Umbilical cord (tissue), 1 donor: ENCODE measurements at regions not wholly inside any gene's neighbourhood (a gene's known extent, or its start where the extent isn't known, plus 50 kb on each side); places are given as distances from the start of the nearest gene placed in this dataset.

Experiments used
- DNase-seq: peaks from one replicate; pipeline ENCODE4 v3.0.0-alpha.2; 2015; ENCODE audit warnings: low spot score

- DNase-seq, result no peak
These were observed 65.1 kb upstream of the TNRC6C start for GRCh38 chr17:77893144-77894044.

DNA sequence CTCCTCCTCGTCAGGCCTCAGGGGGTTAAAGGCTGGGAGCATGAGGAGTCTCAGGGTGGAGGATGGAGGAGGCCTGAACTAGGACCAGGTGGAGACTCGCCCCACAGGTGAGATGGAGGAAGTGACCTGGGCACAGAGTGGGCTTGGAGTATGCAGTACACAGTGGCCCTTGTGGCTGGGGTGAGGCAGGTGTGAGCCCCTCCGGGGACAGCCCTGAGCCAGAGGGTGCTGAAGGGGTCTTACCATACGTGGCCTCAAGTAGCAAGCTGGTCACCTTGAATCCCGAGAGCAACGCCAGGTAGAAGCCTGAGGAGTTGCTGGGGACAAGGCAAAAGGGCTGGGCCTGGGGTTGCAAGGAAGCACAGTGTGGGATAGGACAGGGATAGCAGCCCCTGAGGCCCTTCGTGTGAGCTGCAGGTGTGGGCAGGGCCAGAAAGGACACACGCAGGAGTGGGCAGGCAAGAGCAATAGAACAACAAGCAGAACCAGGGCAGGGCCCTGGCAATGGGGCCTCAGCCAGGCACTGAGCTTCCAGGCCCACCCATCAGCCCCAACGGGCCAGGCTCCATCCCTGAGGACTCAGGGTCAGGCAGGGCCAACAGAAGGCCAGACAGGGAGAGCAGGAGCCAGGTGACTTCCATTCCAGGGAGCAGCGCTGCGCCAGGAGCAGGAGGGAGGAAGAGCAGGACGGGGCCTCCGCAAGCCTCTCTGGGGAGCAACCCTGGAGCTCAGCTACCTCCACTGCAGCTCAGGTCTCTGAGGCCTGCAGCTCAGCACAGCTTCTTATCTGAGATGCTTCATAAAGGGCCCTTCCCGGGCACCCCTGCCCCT is 64.2 kb upstream of the TNRC6C start:
- DNase-seq, result no peak

DNA sequence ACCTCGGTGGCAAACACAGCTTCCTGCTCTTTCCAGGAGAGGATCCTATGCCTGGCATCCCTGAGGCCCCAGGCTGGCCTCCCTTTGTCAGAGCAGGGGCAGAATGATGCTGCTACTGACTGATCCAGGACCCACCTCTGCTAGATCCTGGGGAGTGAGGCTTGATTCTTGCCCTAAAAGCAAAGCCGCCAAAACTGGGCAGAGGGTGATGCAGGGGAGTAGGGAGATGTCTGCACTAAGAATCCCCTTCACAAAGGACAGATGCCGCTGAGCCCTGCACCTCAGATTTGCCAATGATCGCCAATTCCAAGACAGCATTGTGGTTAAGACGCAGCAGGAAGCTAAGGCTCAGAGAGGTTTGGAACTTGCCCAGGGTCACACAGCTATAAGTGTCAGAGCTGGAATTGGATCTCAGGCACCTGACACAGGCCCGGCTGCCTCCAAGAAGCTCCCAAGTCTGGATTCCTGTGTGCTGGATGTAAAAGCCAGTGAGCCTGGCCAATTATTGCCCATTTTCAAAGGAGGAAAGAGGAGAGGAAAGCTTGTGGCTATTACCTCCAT is 60.7 kb upstream of the TNRC6C start:
- no peak for DNase-seq

GRCh38 chr17:77898521-77899434 is 59.7 kb upstream of the TNRC6C start:
- DNase-seq, result no peak

GRCh38 chr17:77899498-77899897 is 59.0 kb upstream of the TNRC6C start:
- DNase-seq, result peak; percentile 42

- no peak for DNase-seq
These were observed 57.0 kb upstream of the TNRC6C start for GRCh38 chr17:77901481-77901880.

GRCh38 chr17:77905266-77905665 is 53.2 kb upstream of the TNRC6C start:
- no peak for DNase-seq

DNA sequence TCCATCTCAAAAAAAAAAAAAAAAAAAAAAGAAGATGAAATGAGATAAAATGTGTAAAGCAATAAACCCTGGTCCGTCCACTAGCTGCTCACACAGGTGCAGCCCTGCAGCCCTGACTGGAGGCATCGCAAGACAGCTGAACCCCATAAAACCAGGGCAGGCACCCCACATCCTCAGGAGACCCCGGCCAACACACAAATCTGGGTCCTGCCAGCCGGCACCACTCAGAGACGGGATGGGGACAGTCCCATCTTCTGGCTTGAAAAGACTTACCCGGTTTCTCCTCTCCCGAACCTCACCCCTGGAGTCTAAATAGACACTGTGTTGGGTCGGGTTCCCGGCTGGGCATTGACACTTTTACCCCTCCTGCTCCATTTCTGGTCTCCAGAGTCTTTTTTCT is 52.7 kb upstream of the TNRC6C start:
- no peak for DNase-seq

- no peak for DNase-seq
These were observed 52.1 kb upstream of the TNRC6C start for GRCh38 chr17:77906377-77906871.

GRCh38 chr17:77907497-77908461 is 50.7 kb upstream of the TNRC6C start:
- no peak for DNase-seq

GRCh38 chr17:77908501-77908900 is 50.0 kb upstream of the TNRC6C start:
- no peak for DNase-seq
